ENCODE measurements at regions not wholly inside any gene's neighbourhood (a gene's known extent, or its start where the extent isn't known, plus 50 kb on each side); places are given as distances from the start of the nearest gene placed in this dataset.
"Not testable (repeated sequence)": the region's sequence is repeated elsewhere in the genome, so short reads cannot be mapped to it uniquely, and the experiment has no call there.

GRCh38 chr15:81705727-81706126 is 331.7 kb upstream of the TMC3 start:
- not testable (repeated sequence) for DNase-seq

GRCh38 chr15:81686021-81686420 is 312.0 kb upstream of the TMC3 start:
- DNase-seq = no peak

DNA sequence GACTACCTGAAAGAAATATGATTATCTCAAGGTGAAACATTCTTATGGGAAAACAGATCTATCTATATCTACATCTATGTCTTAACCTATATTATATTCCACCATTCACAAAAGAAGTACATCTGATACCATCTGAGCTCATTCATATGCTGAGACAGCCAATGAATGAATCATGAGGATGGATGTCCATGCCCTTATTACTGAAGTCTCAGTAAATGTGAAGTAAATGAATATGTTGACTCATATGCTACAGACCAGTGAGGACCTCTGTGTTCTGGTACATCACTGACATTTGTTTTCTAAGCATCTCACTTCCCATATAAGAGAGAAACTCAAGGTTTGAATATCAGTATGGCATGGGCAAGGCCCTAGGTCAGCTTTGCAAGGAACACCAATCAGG is 311.2 kb upstream of the TMC3 start:
- DNase-seq = no peak

GRCh38 chr15:81680829-81681228 is 306.8 kb upstream of the TMC3 start:
- DNase-seq = no peak

DNA sequence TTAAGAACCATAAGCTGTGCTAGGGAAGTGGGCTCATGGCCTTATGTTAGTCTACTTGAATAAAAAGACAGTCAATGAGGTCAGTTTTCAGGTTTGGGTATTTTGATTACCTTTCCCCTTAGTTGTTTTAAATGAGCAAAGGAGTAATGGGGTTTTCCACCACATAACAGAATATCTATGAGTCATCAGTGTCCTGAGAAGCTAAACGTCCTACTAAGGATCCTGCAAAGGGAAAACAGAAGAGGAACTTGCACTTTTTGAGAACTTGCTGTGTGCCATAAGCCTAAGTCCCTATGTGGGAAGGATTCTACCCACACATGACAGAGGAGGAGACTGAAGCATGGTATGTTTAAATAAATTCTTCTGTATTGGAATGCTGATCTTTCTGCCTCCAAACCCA is 292.8 kb upstream of the TMC3 start:
- no peak for DNase-seq

GRCh38 chr15:81660976-81661375 is 287.0 kb upstream of the TMC3 start:
- no peak for DNase-seq

- no peak for DNase-seq
Observed at GRCh38 chr15:81653259-81653658, 279.2 kb upstream of the TMC3 start.

- no peak for DNase-seq
Observed at GRCh38 chr15:81645470-81645869, 271.5 kb upstream of the TMC3 start.

DNA sequence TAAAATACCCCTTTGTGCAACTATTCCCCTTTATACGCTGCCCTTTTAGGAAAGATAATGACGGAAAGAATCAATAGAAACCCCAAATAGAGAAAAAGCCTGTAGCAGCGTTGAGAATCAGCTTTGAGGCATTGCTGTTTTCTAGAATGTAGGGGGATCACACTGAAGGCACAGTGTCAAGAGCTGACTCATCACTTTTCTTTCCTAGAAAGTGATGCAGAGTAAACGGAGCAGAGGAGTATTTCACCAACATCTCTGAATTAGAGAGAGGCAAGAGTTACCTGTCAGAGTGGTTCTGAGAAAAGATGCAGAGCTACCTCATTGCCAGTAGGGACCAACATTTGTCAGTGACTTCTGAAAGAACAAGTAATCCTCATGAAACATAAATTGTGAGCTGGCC is 269.8 kb upstream of the TMC3 start:
- DNase-seq = no peak

- no peak for DNase-seq
Observed at GRCh38 chr15:81642451-81642990, 268.5 kb upstream of the TMC3 start.

DNA sequence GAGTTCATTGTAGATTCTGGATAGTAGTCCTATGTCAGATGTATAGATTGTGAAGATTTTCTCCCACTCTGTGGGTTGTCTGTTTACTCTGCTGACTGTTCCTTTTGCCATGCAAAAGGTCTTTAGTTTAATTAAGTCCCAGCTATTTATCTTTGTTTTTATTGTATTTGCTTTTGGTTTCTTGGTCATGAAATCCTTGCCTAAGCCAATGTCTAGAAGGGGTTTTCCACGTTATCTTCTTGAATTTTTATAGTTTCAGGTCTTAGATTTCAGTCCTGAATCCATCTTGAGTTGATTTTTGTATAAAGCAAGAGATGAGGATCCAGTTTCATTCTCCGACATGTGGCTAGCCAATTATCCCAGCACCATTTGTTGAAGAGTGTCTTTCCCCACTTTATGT is 262.1 kb upstream of the TMC3 start:
- not testable (repeated sequence) for DNase-seq

DNA sequence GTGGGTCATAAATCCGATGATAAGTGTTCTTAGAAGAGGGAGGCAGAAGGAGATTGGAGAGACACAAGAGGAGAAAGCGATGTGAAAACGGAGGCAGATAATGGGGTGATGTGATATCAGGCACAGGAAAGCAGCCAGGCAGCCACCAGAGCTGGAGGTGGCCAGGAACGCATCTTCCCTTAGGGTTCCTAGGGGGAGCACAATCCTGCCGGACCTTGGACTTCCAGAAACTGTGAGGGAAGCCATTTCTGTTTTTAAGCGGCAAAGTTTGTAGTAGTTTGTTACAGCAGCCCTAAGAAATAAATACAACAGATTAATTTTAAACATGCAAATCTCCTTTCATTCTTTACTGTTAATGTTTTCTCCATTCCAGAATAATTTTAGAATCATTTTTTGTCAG is 259.9 kb upstream of the TMC3 start:
- DNase-seq = no peak

DNA sequence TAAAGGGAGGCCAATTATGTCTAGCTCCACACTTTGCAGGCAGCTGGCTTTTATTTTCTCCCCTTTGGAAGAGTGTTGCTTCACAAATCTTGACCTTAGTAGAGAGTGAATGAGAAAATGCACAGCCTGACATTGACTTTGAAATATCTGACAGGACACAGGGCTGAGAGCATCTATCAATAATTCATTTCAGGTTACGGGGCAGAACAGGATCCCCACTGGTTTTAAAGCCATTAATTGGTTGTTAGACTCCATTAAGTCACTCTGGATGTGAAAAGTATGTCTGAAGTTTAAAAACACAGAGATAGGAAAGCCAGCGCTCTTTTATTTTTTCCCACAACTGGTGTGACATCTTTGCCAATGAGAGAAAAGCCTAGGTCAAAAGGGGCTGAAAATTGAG is 251.9 kb upstream of the TMC3 start:
- no peak for DNase-seq

- DNase-seq = no peak
Observed at GRCh38 chr15:81619002-81619401, 245.0 kb upstream of the TMC3 start.

- DNase-seq = no peak
Observed at GRCh38 chr15:81612631-81613030, 238.6 kb upstream of the TMC3 start.

- no peak for DNase-seq
Observed at GRCh38 chr15:81611679-81612078, 237.7 kb upstream of the TMC3 start.

- no peak for DNase-seq
Observed at GRCh38 chr15:81608309-81608829, 234.4 kb upstream of the TMC3 start.

- DNase-seq = no peak
Observed at GRCh38 chr15:81604713-81605112, 230.7 kb upstream of the TMC3 start.

DNA sequence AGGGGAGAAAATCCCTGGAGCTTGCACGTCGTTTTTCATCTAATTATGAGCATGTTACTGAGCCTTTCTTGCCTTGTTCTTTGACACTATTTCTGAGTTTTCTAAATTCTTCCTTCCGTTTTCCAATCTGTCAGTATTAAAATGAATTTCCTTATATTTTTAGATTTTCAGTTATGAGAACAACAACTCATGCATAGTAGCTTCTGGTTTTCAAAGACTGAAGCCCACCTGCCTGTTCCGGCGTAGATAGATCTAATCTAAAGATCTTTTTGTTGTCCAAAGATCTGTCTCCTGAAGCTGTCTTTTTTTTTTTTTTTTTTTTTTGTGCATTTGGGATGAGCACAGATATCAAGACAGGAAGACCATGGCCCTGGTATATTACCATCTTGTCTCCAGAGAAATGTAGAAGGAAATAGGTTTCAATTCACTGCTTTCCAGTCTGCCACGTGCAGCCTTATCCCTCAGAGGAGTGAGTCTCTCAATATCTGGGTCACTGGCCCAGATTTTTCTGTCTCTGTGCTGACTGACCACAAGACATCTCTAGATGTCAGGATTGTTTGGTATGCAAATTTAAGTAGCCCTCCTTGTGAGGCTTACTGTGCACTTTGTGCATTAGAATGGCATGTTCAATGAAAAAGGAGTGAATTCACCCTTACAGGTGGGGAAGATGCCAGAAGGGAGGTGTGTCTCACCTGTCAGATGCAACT is 222.3 kb upstream of the TMC3 start:
- DNase-seq = no peak

GRCh38 chr15:81595752-81596151 is 221.7 kb upstream of the TMC3 start:
- DNase-seq = no peak

DNA sequence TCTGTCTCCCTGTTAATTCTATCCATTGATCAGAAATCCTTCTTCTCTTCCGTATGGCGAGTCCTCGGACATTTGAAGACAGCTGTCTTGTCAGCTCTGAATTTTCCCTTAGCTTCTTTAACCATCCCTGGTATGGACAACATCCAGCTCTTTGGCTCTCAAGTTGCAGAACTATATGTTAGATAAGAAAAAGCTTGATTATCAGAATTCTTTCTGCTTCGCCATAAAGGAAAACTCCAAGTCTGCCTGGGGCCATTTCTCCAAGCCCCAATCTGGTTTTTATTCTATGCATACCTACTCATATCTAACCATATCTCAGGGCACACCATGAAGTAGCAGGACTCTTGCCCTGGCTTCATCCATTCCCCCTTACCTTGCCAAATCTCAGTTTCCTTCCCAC is 215.7 kb upstream of the TMC3 start:
- DNase-seq = no peak

GRCh38 chr15:81575436-81576123 is 201.6 kb upstream of the TMC3 start:
- no peak for DNase-seq

- no peak for DNase-seq
Observed at GRCh38 chr15:81573098-81573746, 199.2 kb upstream of the TMC3 start.

DNA sequence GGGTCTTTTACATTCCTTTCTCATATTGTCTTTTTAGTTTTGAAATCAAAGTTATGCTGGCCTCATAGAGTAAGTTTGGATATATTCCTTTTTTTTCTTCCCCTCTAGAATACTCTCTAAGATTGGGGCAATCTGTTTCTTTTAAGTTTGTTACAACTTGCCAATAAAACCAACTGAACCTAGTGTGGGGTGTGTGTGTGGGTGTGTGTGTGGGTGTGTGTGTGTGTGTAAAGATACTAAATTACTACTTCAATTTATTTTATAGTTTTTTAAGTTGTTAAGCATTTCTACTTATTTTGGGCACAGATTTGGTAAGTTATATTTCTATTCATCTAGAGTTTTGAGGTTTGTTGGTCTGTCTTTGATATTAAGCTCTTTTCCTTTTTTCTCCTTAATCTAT is 198.2 kb upstream of the TMC3 start:
- DNase-seq = no peak
